NB4 (cell line): ENCODE measurements at regions not wholly inside any gene's neighbourhood (a gene's known extent, or its start where the extent isn't known, plus 50 kb on each side); places are given as distances from the start of the nearest gene placed in this dataset.

Experiments
- TF ChIP-seq, protein P1 (sequence below): IDR thresholded peaks from one replicate; pipeline ENCODE4 v1.5.1; 2012; ENCODE audit warnings: low read depth, low read length
- TF ChIP-seq, protein P2 (sequence below): IDR thresholded peaks from 2 replicates; pipeline ENCODE4 v1.6.1; 2011; ENCODE audit warnings: low read depth, low read length

DNA sequence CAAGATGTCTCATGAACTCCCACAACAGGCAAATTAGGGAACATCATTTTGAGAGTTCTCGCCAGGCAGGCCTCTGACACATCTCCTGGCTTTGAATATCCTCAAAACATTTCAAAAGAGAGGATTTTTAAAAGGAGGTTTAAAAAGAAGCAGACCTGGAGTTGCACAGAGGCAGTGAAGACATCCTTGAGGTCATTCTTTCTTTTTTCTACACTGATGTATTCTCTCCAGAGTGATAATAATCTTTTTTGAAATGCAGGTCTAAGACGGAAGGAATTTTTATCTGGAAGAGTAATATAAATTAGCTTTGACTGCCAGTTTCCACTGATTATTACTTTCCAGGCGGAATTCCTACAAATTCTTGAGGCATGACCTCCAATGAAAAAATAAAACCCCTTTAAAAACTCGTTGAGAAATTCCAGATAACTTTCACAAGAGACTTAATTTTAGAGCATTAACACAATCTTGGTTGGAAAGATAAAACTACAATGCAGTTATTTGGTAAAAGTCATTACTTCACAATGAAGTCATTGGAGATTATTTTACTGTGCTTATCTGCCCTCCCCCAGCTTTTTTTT lies 125.0 kb downstream of the LYPLAL1 start:
- TF ChIP-seq, protein P1, sequence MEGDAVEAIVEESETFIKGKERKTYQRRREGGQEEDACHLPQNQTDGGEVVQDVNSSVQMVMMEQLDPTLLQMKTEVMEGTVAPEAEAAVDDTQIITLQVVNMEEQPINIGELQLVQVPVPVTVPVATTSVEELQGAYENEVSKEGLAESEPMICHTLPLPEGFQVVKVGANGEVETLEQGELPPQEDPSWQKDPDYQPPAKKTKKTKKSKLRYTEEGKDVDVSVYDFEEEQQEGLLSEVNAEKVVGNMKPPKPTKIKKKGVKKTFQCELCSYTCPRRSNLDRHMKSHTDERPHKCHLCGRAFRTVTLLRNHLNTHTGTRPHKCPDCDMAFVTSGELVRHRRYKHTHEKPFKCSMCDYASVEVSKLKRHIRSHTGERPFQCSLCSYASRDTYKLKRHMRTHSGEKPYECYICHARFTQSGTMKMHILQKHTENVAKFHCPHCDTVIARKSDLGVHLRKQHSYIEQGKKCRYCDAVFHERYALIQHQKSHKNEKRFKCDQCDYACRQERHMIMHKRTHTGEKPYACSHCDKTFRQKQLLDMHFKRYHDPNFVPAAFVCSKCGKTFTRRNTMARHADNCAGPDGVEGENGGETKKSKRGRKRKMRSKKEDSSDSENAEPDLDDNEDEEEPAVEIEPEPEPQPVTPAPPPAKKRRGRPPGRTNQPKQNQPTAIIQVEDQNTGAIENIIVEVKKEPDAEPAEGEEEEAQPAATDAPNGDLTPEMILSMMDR, result no peak
- TF ChIP-seq, protein P2, sequence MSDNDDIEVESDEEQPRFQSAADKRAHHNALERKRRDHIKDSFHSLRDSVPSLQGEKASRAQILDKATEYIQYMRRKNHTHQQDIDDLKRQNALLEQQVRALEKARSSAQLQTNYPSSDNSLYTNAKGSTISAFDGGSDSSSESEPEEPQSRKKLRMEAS, result no peak
